Neuronal stem cell (in vitro differentiated cells): ENCODE measurements at regions not wholly inside any gene's neighbourhood (a gene's known extent, or its start where the extent isn't known, plus 50 kb on each side); places are given as distances from the start of the nearest gene placed in this dataset.

Source experiments
- DNase-seq: peaks from one replicate; pipeline ENCODE4 v3.0.0-alpha.2; 2013; ENCODE audit warnings: low spot score
- H2AFZ ChIP-seq: one replicate; pipeline ENCODE4 v1.6.1; 2013; ENCODE audit warnings: mild to moderate bottlenecking, low read length, inconsistent platforms
- H2AK5ac ChIP-seq: 2 replicates; pipeline ENCODE4 v1.6.1; 2013; ENCODE audit warnings: low read depth, mild to moderate bottlenecking, inconsistent platforms, low read length, moderate library complexity, mixed read lengths
- H2BK120ac ChIP-seq: 2 replicates; pipeline ENCODE4 v1.6.1; 2013; ENCODE audit warnings: low read depth, mild to moderate bottlenecking, inconsistent platforms, low read length, moderate library complexity, mixed read lengths
- H2BK12ac ChIP-seq: one replicate; pipeline ENCODE4 v1.6.1; 2013; ENCODE audit warnings: low read length, inconsistent platforms
- H2BK15ac ChIP-seq: 2 replicates; pipeline ENCODE4 v1.6.1; 2013; ENCODE audit warnings: mild to moderate bottlenecking, low read length, inconsistent platforms, mixed read lengths
- H2BK5ac ChIP-seq: one replicate; pipeline ENCODE4 v1.6.1; 2013; ENCODE audit warnings: inconsistent platforms, mild to moderate bottlenecking, low read length, moderate library complexity
- H3K14ac ChIP-seq: one replicate; pipeline ENCODE4 v1.6.1; 2013; ENCODE audit warnings: low read length, inconsistent platforms
- H3K18ac ChIP-seq: 2 replicates; pipeline ENCODE4 v1.6.1; 2013; ENCODE audit warnings: low read length, inconsistent platforms
- H3K23ac ChIP-seq: 2 replicates; pipeline ENCODE4 v1.6.1; 2013; ENCODE audit warnings: low read depth, mild to moderate bottlenecking, mixed read lengths, low read length, inconsistent platforms; ENCODE audit not compliant: poor library complexity
- H3K27ac ChIP-seq: replicated peaks from 3 replicates; pipeline ENCODE4 v1.5.1; 2013; ENCODE audit warnings: low read length, inconsistent platforms
- H3K27me3 ChIP-seq, 3 experiments: 2 replicates each; pipeline ENCODE4 v1.6.1; 2013; ENCODE audit warnings: low read length in 3 of 3, mild to moderate bottlenecking in 2 of 3, inconsistent platforms in 1 of 3, low read depth in 1 of 3, mixed read lengths in 1 of 3, moderate library complexity in 1 of 3; ENCODE audit not compliant: control insufficient read depth in 3 of 3, insufficient read depth in 3 of 3
- H3K36me3 ChIP-seq, 2 donors: replicated peaks in 1 of 2; 2 replicates each; pipeline ENCODE4 v1.6.1; 2013; ENCODE audit warnings: low read length in 2 of 2; ENCODE audit not compliant: control insufficient read depth in 2 of 2, insufficient read depth in 2 of 2
- H3K4ac ChIP-seq: 2 replicates; pipeline ENCODE4 v1.6.1; 2013; ENCODE audit warnings: inconsistent platforms, mild to moderate bottlenecking, low read length, moderate library complexity
- H3K4me1 ChIP-seq, 2 donors: 1 replicate in 1 of 2; 2 replicates in 1 of 2; pipeline ENCODE4 v1.6.1; 2013; ENCODE audit warnings: low read length in 2 of 2, low read depth in 1 of 2; ENCODE audit not compliant: control insufficient read depth in 2 of 2, insufficient read depth in 1 of 2
- H3K4me2 ChIP-seq: one replicate; pipeline ENCODE4 v1.6.1; 2013; ENCODE audit warnings: mild to moderate bottlenecking, low read length, inconsistent platforms; ENCODE audit not compliant: insufficient read depth, poor library complexity, severe bottlenecking
- H3K4me3 ChIP-seq, 2 donors: 2 replicates each; pipeline ENCODE4 v1.5.1; 2013; ENCODE audit warnings: low read length in 2 of 2, mild to moderate bottlenecking in 2 of 2, inconsistent platforms in 1 of 2, moderate library complexity in 1 of 2
- H3K79me1 ChIP-seq: one replicate; pipeline ENCODE4 v1.6.1; 2013; ENCODE audit warnings: low read depth, mild to moderate bottlenecking, inconsistent platforms, low read length, moderate library complexity
- H3K9ac ChIP-seq: one replicate; pipeline ENCODE4 v1.6.1; 2013; ENCODE audit warnings: mild to moderate bottlenecking, low read depth, low read length, inconsistent platforms; ENCODE audit not compliant: poor library complexity
- H3K9me3 ChIP-seq, 2 donors: replicated peaks in 1 of 2; 2 replicates each; pipeline versions ENCODE3 to v1.6.1; 2013; ENCODE audit warnings: low read length in 2 of 2, mild to moderate bottlenecking in 2 of 2, inconsistent platforms in 1 of 2, low read depth in 1 of 2, mixed read lengths in 1 of 2, moderate library complexity in 1 of 2; ENCODE audit not compliant: control insufficient read depth in 2 of 2, insufficient read depth in 1 of 2
- H4K8ac ChIP-seq: one replicate; pipeline ENCODE4 v1.6.1; 2013; ENCODE audit warnings: low read depth, mild to moderate bottlenecking, inconsistent platforms, low read length, moderate library complexity
- H4K91ac ChIP-seq: one replicate; pipeline ENCODE4 v1.6.1; 2013; ENCODE audit warnings: low read length, low read depth, mild to moderate bottlenecking, inconsistent platforms; ENCODE audit not compliant: poor library complexity
- WGBS, 2 donors: extraction: QIAGEN DNeasy Blood & Tissue Kit; methylation state at CpG; one replicate each; pipeline ENCODE4 v1.1.7; 2013; ENCODE audit warnings: missing lambda C conversion rate in 2 of 2, mixed read lengths in 1 of 2; ENCODE audit not compliant: insufficient read length in 2 of 2, insufficient replicate concordance in 1 of 2; ENCODE audit errors: extremely low coverage in 2 of 2; 5-methylcytosine and 5-hydroxymethylcytosine counted together

GRCh38 chr6:33958526-33959328, 154.9 kb upstream of the MLN start:
- H3K27ac ChIP-seq, result no peak overlapping the region
- peak overlapping the region; percentile 85 for H2AK5ac ChIP-seq
- no peaks in the 10 kb centered on the region for H3K79me1 ChIP-seq
- no peak overlapping the region for H3K4me2 ChIP-seq
- peak; percentile 43 for DNase-seq
- H3K27me3 ChIP-seq, result peaks cover 0 to 3% (median 0%) of the 10 kb centered on the region in 3 experiments
- H3K9me3 ChIP-seq, result no peaks in the 10 kb centered on the region
- no peak overlapping the region for H3K9ac ChIP-seq
- no peaks in the 10 kb centered on the region for H3K36me3 ChIP-seq
- H3K23ac ChIP-seq, result peak overlapping the region; percentile 90
- peaks cover 0 to 1% of the 10 kb centered on the region in 2 donors for H3K4me1 ChIP-seq
- H2BK120ac ChIP-seq, result peak overlapping the region; percentile 74
- peak overlapping the region; percentile 81 for H3K18ac ChIP-seq
- peak overlapping the region; percentile 88 for H2BK12ac ChIP-seq
- WGBS, 2 donors, result no CpG with 5 or more reads among the region's 14 CpGs
- no peak overlapping the region for H3K14ac ChIP-seq
- no peak overlapping the region for H4K91ac ChIP-seq
- peak overlapping the region; percentile 39 for H2BK15ac ChIP-seq
- no peak overlapping the region for H2BK5ac ChIP-seq
- peak overlapping the region; percentile 72 for H4K8ac ChIP-seq
- H3K4ac ChIP-seq, result no peak overlapping the region
- no peak overlapping the region for H3K4me3 ChIP-seq
- no peak overlapping the region for H2AFZ ChIP-seq

- Histone ChIP-seq H3K4me1 (peaks cover 0 to 1% of the 10 kb centered on the region in 2 donors), H4K91ac (no peak overlapping the region), H3K9me3 (no peaks in the 10 kb centered on the region)
Observed at GRCh38 chr6:33957892-33958525, 154.2 kb upstream of the MLN start.

GRCh38 chr6:33957131-33957891, 153.5 kb upstream of the MLN start:
- no peak overlapping the region for H3K14ac ChIP-seq
- H2BK120ac ChIP-seq, result no peak overlapping the region
- no peak overlapping the region for H2BK15ac ChIP-seq
- H3K27me3 ChIP-seq, result peaks cover 0 to 3% (median 0%) of the 10 kb centered on the region in 3 experiments
- H3K4me3 ChIP-seq, result no peak overlapping the region
- H3K18ac ChIP-seq, result peak overlapping the region; percentile 32
- H2BK5ac ChIP-seq, result no peak overlapping the region
- H3K4me1 ChIP-seq, result peaks cover 0 to 1% of the 10 kb centered on the region in 2 donors
- H3K27ac ChIP-seq, result no peak overlapping the region
- no peaks in the 10 kb centered on the region for H3K9me3 ChIP-seq
- H3K4ac ChIP-seq, result no peak overlapping the region
- H3K4me2 ChIP-seq, result no peak overlapping the region
- H4K91ac ChIP-seq, result no peak overlapping the region
- H3K9ac ChIP-seq, result no peak overlapping the region
- H2AK5ac ChIP-seq, result peak overlapping the region; percentile 14
- H2BK12ac ChIP-seq, result no peak overlapping the region
- DNase-seq, result no peak
- H3K36me3 ChIP-seq, result no peaks in the 10 kb centered on the region
- no CpG with 5 or more reads among the region's 12 CpGs for WGBS, 2 donors
- H3K23ac ChIP-seq, result no peak overlapping the region
- no peak overlapping the region for H2AFZ ChIP-seq
- H3K79me1 ChIP-seq, result no peaks in the 10 kb centered on the region
- H4K8ac ChIP-seq, result no peak overlapping the region

More at GRCh38 chr6:33957892-33958525, 154.2 kb upstream of the MLN start:
- no peak overlapping the region for H3K9ac ChIP-seq
- H3K18ac ChIP-seq, result no peak overlapping the region
- peak overlapping the region; percentile 85 for H2AK5ac ChIP-seq
- no peak overlapping the region for H2BK5ac ChIP-seq
- no peaks in the 10 kb centered on the region for H3K36me3 ChIP-seq
- H3K4me2 ChIP-seq, result no peak overlapping the region
- WGBS, 2 donors, result no CpG with 5 or more reads among the region's 12 CpGs
- no peak overlapping the region for H2BK120ac ChIP-seq
- H2BK12ac ChIP-seq, result no peak overlapping the region
- no peaks in the 10 kb centered on the region for H3K79me1 ChIP-seq
- no peak overlapping the region for H3K4ac ChIP-seq
- H2AFZ ChIP-seq, result no peak overlapping the region
- H3K4me3 ChIP-seq, result no peak overlapping the region
- no peak overlapping the region for H3K14ac ChIP-seq
- H3K27me3 ChIP-seq, result peaks cover 0 to 3% (median 0%) of the 10 kb centered on the region in 3 experiments
- DNase-seq, result no peak
- no peak overlapping the region for H2BK15ac ChIP-seq
- H4K8ac ChIP-seq, result no peak overlapping the region
- no peak overlapping the region for H3K23ac ChIP-seq
- H3K27ac ChIP-seq, result no peak overlapping the region
